ENCODE measurements at regions not wholly inside any gene's neighbourhood (a gene's known extent, or its start where the extent isn't known, plus 50 kb on each side); places are given as distances from the start of the nearest gene placed in this dataset.

- no peak for TF ChIP-seq CTCF (IDR thresholded peaks at IDR 0.05)
- no peak for TF ChIP-seq POLR2A (IDR thresholded peaks at IDR 0.05)
Observed at GRCh38 chr1:98388441-98388840, 273.1 kb upstream of the SNX7 start.
